NT2/D1 (cell line): ENCODE measurements at regions not wholly inside any gene's neighbourhood (a gene's known extent, or its start where the extent isn't known, plus 50 kb on each side); places are given as distances from the start of the nearest gene placed in this dataset.

Experiments used
- YY1 ChIP-seq: IDR thresholded peaks from 2 replicates; pipeline ENCODE4 v1.6.1; 2011; ENCODE audit not compliant: insufficient read length, insufficient read depth
- ZNF274 ChIP-seq: IDR thresholded peaks from 2 replicates; pipeline ENCODE4 v1.6.1; 2011; ENCODE audit warnings: mild to moderate bottlenecking, low read depth, low read length

DNA sequence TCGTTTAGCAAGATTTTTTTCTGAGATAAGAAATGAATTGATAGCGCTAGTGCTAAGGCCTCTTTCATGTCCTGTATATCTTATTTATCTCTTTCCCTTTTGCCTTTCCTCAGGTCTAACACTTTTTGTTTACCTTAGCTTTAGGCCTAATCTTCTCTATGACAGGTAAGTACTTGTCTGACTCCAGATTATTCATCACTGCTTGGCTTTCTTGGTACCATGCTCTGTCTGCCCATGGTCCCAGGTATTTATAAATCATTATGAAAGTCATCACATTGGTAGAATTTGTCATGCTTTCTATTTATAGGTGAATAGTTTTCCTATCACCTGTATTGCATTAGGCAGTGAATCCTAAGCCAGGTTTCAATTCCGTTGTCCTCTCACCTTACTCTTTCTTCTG, 99.5 kb upstream of the CTSO start:
- no peak for TF ChIP-seq ZNF274
- no peak for TF ChIP-seq YY1
